GM21447 (cell line): ENCODE measurements at regions not wholly inside any gene's neighbourhood (a gene's known extent, or its start where the extent isn't known, plus 50 kb on each side); places are given as distances from the start of the nearest gene placed in this dataset.

Source experiments
- ATAC-seq: cut with Tn5 transposase; IDR thresholded peaks from one replicate; pipeline ENCODE4 v1.9.1; 2021; ENCODE audit not compliant: unreplicated experiment

DNA sequence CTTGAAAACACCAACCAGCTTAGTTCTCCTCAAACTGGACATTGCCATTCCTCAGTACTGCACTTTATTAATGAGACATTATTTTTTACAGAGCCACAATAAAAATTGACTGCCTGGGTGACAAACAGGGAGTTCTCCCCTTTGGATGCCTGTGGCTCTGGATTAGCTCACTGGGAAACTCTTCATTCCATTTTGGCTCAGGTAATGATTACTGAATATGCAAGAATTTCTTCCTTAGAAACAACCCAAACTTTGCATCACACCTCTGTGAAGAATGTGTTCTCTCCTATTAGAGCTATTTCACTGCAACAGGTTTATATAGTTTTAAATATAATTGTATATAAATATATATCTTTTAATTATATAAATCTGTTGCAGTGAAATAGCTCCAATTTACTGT lies 2065.8 kb downstream of the ARAP2 start:
- no peak for ATAC-seq

DNA sequence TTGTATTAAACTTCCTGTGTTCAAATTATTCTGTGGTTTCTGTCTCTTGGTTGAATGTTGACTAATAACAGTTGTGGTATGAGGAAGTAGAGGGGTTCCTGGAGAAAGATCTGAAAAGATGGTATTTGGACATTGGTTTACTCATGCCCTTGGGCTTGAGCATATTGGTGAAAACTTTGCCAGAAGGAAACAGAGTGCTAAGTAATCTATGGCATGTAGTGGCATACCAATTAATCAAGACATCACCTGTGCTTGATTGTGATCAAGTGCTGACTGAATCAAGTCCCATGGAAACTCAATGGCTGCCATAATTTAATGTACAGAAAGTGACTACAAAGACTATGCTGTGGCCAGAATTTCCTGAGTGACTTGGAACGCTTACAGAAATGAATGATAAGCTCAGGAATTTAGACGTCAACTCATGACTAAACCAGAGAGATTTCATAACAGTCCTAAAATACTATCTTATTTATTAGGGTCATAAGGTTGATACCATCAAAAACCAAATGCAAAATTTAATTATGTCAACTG lies 2062.9 kb downstream of the ARAP2 start:
- ATAC-seq: no peak

DNA sequence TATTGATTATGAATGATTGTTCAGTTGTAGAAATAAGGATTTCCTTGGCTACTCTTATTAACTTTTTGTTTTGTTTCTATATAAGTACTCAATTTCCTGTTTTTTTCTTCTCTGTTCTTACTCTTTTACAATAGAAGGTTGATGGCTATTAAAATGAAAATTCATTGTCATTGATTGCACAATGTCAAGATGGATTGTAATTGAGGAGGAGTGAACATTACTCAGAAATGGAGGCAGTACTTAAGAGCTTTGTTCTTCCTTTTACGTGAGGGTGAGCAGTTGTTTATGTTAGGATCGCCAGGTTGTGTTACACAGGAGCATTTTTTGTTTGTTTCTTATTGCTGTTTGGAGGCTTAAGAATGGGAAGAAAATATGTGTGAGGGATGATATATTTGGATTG lies 2062.4 kb downstream of the ARAP2 start:
- no peak for ATAC-seq

DNA sequence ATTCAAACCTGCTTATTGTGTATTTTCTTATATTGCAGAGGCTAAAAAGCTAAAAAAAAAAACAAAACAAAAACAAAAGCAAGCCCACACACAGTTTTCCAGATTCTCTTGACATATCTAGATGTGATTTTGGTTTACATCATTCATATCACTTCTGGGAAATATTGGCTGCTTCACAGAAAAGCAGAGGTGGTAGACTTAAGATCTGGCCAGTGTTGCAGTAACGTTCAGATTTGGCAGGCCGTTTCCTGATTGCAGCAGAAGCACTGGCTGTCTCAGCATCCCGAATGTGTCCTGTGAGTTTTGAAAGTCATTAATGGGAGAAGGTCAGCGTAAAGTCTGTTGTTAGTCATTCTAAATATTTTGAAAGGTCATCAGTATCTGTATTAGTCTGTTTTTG lies 2062.0 kb downstream of the ARAP2 start:
- ATAC-seq: no peak

DNA sequence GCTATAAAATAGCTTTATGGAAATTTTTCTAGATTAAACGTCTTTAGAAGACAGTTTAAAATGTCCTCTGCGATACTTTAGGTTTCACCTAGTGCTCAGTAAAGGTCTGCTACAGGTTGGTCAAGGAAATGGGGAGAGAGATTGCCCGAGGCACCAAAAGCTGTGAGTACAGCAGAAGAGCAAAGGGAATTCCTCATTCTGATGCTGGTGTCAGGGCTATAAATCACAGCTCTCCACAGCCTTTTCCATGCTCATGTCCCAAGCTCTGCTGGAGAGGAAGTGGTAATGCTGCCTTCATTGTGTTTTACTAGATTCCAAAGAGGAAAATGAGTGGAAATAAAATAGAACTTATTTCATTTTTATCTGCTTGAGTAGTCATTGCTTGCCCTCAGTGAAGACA lies 2060.4 kb downstream of the ARAP2 start:
- ATAC-seq: no peak

DNA sequence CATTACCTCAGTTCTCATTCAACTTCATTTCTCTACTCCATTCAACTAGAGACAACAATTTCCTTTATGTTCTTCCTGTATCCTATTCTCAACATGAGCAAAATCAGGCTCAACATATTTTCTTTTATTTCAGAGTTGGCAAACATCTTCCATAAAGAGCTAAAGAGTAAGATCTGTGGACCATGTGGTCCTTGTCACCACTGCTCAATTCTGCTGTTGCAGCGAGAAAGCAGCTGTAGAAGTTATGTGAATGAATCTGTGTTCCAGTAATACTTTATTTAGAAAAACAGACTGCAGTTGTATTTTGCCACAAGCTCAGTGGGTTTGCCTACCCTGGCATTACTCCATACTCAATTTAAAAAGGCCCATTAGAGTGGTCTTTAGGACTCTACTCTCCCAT lies 2057.3 kb downstream of the ARAP2 start:
- no peak for ATAC-seq

DNA sequence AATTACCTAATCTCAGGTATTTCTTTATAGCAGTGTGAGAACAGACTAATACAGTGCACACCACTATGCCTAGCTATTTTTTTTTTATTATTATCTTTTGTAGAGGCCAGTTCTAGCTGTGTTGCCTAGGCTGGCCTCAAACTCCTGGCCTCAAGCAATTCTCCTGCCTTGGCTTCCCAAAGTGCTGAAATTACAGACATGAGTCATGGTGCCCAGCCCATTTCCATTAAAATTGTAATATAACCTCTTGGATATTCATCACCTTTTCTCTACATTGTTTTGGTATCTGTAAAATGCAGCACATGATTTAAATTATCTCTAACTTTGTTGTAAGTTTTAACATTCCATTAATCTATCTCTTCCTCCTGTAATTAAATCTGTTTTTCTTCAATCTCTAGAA lies 2052.9 kb downstream of the ARAP2 start:
- no peak for ATAC-seq

DNA sequence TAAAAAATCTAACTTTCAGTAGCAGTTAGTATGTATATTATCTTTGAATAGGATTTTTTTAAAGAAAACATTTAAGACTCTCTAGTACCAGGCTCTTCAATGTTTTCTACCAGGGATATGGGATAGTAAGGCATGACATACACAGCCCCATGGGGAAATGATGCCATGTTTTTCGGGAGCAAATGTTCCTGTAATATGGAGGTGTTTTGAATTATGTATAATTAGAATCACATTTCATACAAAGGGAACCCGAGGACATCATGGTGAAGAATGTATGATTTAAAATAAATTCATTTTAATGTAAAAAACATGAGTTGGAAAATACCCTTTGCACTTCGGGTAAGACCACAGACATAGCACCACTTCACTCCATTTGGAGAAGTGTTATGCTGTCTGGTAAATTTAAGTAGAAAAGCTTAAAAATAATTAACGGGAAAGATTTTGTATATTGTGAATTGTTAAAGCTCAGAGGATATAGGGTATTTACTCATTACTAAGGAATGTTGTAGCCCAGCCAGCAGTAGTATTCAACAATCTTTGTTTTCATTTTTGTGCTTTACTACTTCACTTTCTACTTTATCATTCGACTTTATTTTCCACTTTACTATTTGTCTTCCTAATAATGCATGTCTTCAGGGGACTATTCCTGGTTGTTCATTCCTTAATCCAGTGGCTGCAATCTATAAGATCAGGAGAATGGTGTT lies 2050.7 kb downstream of the ARAP2 start:
- ATAC-seq: no peak

DNA sequence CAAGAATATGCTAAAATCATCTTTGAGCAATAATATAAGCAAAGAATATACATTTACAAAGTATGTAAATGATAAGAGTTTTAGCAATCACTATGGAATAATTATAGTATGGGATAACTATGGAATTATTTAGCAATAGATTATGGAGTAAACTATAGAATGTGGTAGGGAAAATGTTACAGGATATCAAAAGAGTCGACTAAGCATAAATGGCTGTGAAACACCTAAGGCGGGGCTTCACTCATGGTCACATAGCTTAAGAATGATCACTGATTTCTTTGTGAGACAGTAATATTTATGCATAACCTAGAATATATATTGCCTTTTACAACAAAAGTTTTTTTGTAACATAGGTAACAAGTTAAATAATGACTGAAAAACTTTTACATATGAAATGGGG lies 2049.7 kb downstream of the ARAP2 start:
- ATAC-seq: no peak

DNA sequence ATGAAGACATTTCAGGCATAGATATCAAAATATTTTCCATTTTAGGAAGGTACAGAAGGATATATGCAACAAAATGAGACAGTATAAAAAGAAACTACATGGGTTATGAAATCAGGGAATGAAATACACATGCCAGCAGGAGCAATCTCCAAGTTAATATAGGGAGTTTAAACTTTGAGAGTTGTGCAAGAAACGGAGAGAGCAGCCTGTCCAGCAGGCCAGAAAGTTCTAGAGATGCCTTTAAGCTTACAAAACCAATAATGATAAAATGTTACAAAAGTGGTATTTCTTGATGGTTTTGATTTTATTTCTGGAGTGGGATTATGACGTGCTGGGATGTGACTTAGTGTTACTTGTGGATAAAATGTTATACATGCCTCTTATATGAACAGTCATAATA lies 2047.9 kb downstream of the ARAP2 start:
- no peak for ATAC-seq

DNA sequence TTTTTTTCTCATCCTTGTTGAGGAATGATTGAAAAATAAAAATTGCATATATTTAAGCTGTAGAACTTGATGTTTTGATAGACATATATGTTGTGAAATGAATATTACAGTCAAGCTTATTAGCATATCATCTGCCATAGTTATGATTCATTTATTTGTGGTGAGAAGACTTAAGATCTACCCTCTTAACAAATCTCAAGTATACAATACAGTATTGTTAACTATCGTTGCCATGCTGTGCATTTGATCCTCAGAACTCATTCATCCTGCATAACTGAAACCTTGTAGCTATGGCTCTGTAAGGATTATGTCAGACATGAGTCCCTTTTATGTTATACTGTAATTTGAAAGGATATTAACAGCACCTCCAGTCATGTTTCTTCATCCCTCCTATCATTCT lies 2045.3 kb downstream of the ARAP2 start:
- no peak for ATAC-seq

DNA sequence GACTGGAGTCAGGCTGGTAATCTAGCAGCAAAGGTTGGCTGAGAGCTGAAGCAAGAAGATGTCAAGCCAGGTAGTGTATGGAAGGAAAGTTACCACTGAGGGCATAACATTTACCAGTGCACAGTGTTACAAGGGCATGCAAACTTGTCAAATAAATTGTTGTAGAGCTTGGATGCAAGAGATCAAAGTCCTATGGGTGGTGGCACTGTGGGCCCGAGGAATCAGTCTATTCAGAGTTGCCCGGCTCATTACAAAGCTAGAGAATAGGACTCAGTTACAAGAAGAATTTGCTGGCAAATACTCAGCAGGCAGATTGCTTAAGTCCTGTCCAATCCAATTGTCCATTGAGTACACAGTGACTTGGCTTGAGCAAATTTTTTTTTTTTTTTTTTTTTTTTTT lies 2043.8 kb downstream of the ARAP2 start:
- no peak for ATAC-seq

DNA sequence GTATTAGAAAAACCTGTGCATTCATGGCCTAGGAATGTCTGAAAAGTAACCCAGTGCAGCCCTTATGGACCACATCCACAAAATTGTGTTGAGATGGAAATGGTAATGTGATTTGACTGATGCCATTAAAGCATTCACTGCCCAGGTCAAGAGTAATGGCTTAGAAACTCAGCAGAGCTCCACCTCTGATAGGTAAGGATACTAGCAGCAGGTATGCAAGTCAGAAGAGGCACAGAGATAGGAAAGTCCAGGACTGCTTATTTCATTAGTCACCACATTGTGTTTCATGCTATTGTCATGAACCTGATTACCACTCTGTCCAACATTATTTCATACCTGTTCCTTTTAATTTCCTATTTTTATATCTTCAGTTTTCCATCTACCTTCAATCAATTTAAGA lies 2042.2 kb downstream of the ARAP2 start:
- no peak for ATAC-seq

DNA sequence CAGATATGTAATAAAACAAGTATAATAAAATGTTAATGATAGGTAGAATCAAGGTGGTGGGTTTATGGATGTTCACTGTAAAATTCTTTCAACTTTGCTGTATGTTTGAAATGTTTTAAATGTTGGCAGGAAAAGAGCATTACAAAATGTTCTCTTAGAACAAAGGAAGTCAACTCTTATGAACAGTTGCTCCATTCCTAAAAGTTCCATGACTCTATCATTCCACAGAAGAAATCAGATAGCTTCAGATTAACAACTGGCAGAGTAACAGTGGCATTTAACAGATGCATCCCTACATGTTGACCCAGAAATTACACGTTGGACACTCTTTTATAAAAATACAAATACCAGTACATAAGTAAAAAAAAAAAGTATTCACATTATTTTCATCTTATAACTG lies 2023.7 kb downstream of the ARAP2 start:
- no peak for ATAC-seq

DNA sequence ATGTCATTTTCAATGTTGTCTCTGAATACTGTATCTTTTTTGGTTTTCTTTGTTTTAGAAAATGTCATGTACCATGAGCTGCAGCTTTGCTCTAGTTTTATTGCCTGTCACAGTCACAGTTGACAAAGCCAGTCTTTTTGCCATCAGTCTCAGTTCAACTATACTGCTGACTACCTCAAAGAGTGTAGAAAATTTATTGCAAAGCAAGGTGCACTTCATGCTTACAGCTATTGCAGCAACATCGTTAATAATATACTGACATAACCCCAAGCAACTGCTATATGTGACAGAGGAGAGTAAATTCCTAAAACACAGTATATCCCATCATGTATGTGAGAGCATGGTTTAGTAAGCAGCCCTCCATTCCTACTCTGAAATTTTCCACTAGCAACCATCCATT lies 2022.3 kb downstream of the ARAP2 start:
- ATAC-seq: no peak

DNA sequence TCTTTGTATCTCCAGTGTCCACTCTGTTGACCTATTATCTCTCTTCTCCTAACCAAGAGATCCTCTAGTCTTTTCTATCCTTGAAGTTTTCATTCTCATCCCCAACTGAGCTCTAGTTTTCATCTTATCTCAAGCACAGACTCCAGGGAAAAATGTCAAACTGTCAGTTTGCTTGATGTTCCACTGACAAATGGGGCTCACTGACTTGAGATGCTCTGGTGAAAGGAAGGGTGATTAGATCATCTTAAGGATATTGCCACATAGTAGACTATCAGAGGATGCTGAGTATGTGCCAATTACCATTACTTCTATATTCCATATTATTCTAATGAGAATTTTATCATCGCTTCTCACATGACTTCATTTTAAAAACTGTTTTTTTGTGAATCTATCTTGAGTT lies 2008.2 kb downstream of the ARAP2 start:
- no peak for ATAC-seq

DNA sequence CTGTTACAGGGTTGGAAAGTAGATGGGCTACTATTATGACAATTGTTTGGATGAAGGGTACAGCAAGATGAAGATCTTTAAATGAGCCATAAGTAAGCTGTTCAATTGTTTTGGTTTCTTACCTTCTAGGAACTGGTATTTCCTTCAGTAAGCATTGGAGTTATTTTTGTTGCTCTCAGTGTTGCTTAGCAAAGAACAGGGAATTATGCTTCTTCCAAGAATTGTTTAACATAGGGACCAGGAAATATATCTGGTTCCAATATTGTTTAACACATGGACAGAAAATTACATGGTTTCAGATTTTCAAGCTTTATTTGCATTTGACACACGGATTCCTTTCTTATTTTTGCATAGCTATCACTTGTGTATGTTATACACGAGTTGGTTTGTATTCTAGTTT lies 1999.0 kb downstream of the ARAP2 start:
- ATAC-seq: no peak

DNA sequence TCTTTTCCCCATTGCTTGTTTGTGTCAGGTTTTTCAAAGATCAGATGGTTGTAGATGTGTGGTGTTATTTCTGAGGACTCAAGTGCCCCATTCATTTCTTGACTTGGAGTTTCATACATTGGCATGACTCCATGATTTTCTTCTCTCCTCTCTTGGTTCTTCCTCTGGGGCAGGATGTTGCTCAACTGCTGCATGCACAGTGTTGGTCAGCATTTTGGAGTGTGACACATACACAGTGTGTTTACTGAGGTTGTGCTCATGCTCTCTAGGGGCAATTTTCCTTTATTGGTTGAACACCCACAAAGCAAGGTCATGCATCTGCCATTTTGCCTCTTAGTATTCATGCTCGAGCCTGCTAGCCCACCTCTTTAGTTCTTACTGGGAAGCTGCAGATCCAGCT lies 1993.8 kb downstream of the ARAP2 start:
- ATAC-seq: no peak

DNA sequence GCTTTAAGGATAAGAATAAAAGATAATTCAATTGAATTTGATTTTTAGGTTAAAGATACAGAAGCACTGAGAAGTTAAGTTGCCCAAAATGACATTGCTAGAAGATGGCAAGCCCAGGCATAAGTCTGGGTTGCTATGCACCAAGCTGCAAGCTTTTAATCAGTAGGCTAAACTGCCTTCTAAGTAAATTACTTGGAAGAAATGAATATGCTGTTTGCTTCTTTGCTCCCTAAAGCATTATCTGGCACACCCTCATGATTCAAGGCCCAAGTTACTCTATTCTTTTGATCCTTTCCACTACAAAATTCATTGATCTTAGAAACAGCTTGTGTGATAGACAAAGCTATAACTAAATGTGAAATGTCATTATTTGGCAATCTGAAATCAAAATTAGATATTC lies 1991.1 kb downstream of the ARAP2 start:
- no peak for ATAC-seq

DNA sequence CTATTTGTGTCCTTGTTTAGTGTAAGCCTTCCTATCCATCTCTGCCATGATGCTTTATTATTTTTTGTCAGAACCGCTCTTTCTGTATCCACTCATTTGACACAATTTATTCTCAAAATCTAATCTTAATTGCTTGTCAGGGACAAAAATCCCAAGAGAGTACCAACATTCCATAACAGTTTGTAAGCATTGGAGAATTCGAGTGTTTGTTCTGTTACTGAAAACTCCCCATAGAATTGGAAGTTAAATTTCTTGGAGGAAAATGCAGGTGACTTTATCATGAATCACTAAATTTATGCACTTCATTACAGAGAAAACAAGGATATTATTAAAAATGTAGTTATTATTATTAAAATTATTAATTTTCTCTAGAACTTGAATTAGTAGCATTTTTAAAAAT lies 1986.1 kb downstream of the ARAP2 start:
- ATAC-seq: no peak

DNA sequence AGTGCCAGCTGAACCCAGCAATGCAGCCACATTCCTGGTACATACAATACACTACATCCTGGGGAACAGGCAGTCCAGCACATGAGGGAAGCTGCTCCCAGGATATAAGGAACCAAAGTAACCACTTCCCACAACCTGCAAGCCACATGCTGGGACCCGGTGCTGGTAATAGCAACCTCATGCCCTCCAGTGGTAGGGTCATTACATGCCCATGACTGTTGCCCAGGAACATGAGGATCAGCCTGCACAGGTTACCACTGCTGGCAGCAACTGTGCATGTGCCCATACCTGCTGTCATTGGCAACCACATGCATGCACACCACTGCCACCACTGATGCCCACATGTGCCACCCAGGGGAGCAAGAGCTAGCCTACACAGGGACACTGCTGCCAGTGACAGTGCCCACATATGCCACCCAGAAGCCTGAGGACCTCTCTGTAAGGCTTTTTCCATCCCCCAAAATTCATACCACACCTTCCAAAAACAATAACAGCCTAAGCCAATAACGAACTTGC lies 1982.5 kb downstream of the ARAP2 start:
- no peak for ATAC-seq

DNA sequence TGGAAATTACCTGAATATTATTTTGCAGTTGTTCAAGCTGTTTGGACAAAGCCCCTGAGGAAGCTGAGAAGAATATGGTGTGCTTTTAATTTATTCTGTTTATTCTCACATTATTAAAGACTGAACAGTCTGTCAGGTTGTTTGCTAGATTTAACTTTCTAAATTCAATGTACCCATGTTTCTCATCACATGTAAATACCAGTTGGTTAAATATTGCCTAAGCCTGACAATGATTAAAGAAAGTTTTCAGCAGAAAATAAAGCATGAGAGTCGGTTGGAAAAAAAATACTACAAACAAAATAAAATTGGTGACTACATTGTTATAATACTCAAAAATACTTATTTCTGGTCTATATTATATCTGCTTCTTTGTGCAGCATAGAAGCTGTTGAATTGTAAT lies 1974.7 kb downstream of the ARAP2 start:
- no peak for ATAC-seq
